ENCODE measurements at regions not wholly inside any gene's neighbourhood (a gene's known extent, or its start where the extent isn't known, plus 50 kb on each side); places are given as distances from the start of the nearest gene placed in this dataset.

GRCh38 chr1:102151242-102151641 is 154.5 kb upstream of the OLFM3 start:
- Histone ChIP-seq H3K9me3 (ENCODE audit: control insufficient read depth, insufficient read depth, low read depth, low read length) (no peaks in the 10 kb centered on the region), H2AFZ (ENCODE audit: low read length) (no peak overlapping the region), H3K27ac (ENCODE audit: insufficient read depth, low read length) (no peak overlapping the region), H3K4me1 (ENCODE audit: control insufficient read depth, extremely low read depth, insufficient read depth, low read length) (no peaks in the 10 kb centered on the region), H3K79me2 (ENCODE audit: control insufficient read depth, insufficient read depth, low read length) (no peaks in the 10 kb centered on the region), H3K27me3 (ENCODE audit: control insufficient read depth, insufficient read depth, low read length) (no peaks in the 10 kb centered on the region), H3K4me2 (ENCODE audit: extremely low read depth, insufficient read depth, low read length) (no peak overlapping the region), H3K4me3 (replicated peaks in 1 of 4; ENCODE audit: control extremely low read depth in 1 of 4, insufficient read depth in 1 of 4, low read depth in 3 of 4, low read length in 4 of 4) (no peak overlapping the region), H4K20me1 (ENCODE audit: control insufficient read depth, extremely low read depth, insufficient read depth, low read length) (no peaks in the 10 kb centered on the region), H3K36me3 (ENCODE audit: control insufficient read depth, insufficient read depth, low read length) (no peaks in the 10 kb centered on the region), H3K9ac (ENCODE audit: insufficient read depth, low read length) (no peak overlapping the region)
- DNase-seq (ENCODE audit: low read depth in 2 of 2) = no peak
- TF ChIP-seq CTCF (conservative IDR thresholded peaks at IDR 0.05 in 1 of 2, IDR thresholded peaks at IDR 0.05 in 1 of 2; ENCODE audit: low read depth in 1 of 2, low read length in 2 of 2) (no peak), EZH2 (IDR thresholded peaks at IDR 0.05; ENCODE audit: low read length, missing control alignments) (no peak)

GRCh38 chr1:102120910-102121309 is 124.2 kb upstream of the OLFM3 start:
- Histone ChIP-seq H3K9ac (ENCODE audit: insufficient read depth, low read length) (no peak overlapping the region), H3K27me3 (ENCODE audit: control insufficient read depth, insufficient read depth, low read length) (no peaks in the 10 kb centered on the region), H4K20me1 (ENCODE audit: control insufficient read depth, extremely low read depth, insufficient read depth, low read length) (no peaks in the 10 kb centered on the region), H3K27ac (ENCODE audit: insufficient read depth, low read length) (no peak overlapping the region), H3K4me2 (ENCODE audit: extremely low read depth, insufficient read depth, low read length) (no peak overlapping the region), H3K79me2 (ENCODE audit: control insufficient read depth, insufficient read depth, low read length) (no peaks in the 10 kb centered on the region), H3K9me3 (ENCODE audit: control insufficient read depth, insufficient read depth, low read depth, low read length) (no peaks in the 10 kb centered on the region), H3K4me3 (replicated peaks in 1 of 4; ENCODE audit: control extremely low read depth in 1 of 4, insufficient read depth in 1 of 4, low read depth in 3 of 4, low read length in 4 of 4) (no peak overlapping the region), H3K36me3 (ENCODE audit: control insufficient read depth, insufficient read depth, low read length) (no peaks in the 10 kb centered on the region), H3K4me1 (ENCODE audit: control insufficient read depth, extremely low read depth, insufficient read depth, low read length) (no peaks in the 10 kb centered on the region), H2AFZ (ENCODE audit: low read length) (no peak overlapping the region)
- no peak for TF ChIP-seq CTCF (conservative IDR thresholded peaks at IDR 0.05 in 1 of 2, IDR thresholded peaks at IDR 0.05 in 1 of 2; ENCODE audit: low read depth in 1 of 2, low read length in 2 of 2)
- no peak for TF ChIP-seq EZH2 (IDR thresholded peaks at IDR 0.05; ENCODE audit: low read length, missing control alignments)
- DNase-seq (ENCODE audit: low read depth in 2 of 2) = no peak

GRCh38 chr1:102118150-102118549 is 121.4 kb upstream of the OLFM3 start:
- H3K27me3 ChIP-seq (ENCODE audit: control insufficient read depth, insufficient read depth, low read length) = no peaks in the 10 kb centered on the region
- H3K4me1 ChIP-seq (ENCODE audit: control insufficient read depth, extremely low read depth, insufficient read depth, low read length) = no peaks in the 10 kb centered on the region
- no peak for DNase-seq (ENCODE audit: low read depth in 2 of 2)
- no peak overlapping the region for H3K4me2 ChIP-seq (ENCODE audit: extremely low read depth, insufficient read depth, low read length)
- no peaks in the 10 kb centered on the region for H4K20me1 ChIP-seq (ENCODE audit: control insufficient read depth, extremely low read depth, insufficient read depth, low read length)
- H3K27ac ChIP-seq (ENCODE audit: insufficient read depth, low read length) = no peak overlapping the region
- no peak overlapping the region for H3K4me3 ChIP-seq (replicated peaks in 1 of 4; ENCODE audit: control extremely low read depth in 1 of 4, insufficient read depth in 1 of 4, low read depth in 3 of 4, low read length in 4 of 4)
- no peaks in the 10 kb centered on the region for H3K36me3 ChIP-seq (ENCODE audit: control insufficient read depth, insufficient read depth, low read length)
- no peaks in the 10 kb centered on the region for H3K9me3 ChIP-seq (ENCODE audit: control insufficient read depth, insufficient read depth, low read depth, low read length)
- no peaks in the 10 kb centered on the region for H3K79me2 ChIP-seq (ENCODE audit: control insufficient read depth, insufficient read depth, low read length)
- H3K9ac ChIP-seq (ENCODE audit: insufficient read depth, low read length) = no peak overlapping the region
- TF ChIP-seq EZH2 (IDR thresholded peaks at IDR 0.05; ENCODE audit: low read length, missing control alignments) = no peak
- TF ChIP-seq CTCF (conservative IDR thresholded peaks at IDR 0.05 in 1 of 2, IDR thresholded peaks at IDR 0.05 in 1 of 2; ENCODE audit: low read depth in 1 of 2, low read length in 2 of 2) = no peak
- no peak overlapping the region for H2AFZ ChIP-seq (ENCODE audit: low read length)

Measured in fibroblast of lung (primary cell).